Hematopoietic multipotent progenitor cell treated with erythropoietin and hydrocortisone succinate and interleukin-3 and kit ligand, for 4 days (in vitro differentiated cells): ENCODE measurements at regions not wholly inside any gene's neighbourhood (a gene's known extent, or its start where the extent isn't known, plus 50 kb on each side); places are given as distances from the start of the nearest gene placed in this dataset.

ENCODE experiments used
- DNase-seq: peaks from one replicate; pipeline ENCODE4 v3.0.0-alpha.2; 2015

DNA sequence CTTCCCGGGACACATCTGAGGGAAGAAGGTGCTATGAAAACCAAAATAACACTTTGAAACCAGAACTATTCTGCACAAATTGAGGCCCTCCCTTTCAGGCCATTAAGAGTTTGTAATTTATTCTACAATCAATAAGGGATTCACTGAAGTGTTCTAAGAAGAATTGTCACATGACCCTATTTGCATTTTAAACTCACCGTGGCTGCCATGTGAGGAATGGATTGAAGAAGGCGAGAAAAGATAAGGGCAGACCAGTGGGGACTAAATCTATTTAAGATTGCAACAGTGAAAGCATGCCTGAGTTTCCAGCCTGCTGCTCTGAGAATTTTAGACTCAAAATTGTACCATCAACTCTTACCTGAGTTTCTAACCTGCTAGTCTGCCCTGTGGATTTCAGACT, 408.8 kb upstream of the SALL1 start:
- DNase-seq, result no peak

DNA sequence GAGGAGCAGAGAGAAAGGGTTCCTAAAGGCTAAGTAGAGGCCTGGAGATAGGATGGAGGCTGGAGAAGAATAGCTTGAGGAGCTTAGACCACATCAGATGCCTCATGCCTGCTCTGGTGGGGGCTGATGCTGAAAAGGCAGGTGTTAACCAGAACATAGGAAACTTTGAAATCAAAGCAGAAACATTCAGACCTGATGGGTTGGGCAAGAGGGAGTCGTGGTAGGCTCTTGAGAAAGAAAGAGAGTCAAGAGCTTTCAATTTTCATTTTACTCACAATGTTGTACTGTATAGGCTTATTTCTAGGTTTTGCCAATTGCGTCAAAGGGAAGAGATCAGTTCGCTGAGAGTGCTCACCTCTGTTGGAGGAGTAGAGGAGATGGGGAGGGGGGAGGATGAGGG, 406.6 kb upstream of the SALL1 start:
- no peak for DNase-seq

DNA sequence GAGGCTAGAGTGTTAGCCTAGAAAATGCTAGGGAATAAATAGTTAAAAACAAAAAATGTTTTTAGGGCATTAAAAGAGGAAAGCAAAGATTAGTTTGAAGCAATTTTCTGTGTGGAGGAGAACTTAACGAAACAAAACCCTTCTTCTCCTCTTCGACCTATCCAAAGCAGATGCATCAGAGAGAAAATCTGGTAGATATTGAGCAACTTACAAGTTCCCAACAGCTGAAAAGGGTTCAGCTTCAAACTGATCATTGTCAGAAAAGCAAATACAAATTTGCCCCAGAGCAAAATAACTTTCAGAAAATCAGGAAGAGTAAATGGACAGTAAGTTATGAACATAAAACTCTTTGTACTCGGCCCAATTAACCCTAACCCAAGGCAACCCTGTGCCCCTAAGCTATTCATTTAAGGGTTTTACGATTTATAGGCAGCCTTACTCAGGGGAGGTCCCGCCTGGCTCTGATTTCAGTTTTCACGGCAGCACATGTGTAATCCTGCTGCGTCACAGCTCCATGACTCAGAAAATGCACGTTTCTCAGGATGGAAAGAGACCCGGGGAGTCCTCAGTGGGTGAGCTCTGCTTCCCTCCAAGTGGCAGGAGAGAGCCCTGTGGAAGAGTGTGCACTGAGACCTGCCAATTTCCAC, 405.7 kb upstream of the SALL1 start:
- DNase-seq, result no peak

DNA sequence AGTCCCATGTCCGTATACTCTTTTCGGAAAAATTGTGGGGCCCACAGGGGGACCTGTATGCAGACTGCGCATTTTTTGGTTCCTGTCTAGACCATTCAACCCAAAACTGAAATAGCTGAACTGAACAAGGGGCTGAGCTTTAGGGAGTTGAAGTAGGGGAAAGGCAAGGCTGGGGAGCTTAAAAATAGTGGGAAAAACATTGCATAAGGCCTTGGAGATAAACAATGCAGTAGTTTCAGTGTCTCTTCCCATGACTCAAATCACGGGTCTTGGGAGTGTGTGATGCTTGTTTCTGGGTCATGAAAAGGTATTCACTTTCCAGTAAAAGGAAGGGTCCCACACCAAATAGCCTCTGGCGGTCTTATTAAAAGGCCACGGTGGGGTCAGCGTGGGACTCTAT, 402.8 kb upstream of the SALL1 start:
- DNase-seq, result no peak

DNA sequence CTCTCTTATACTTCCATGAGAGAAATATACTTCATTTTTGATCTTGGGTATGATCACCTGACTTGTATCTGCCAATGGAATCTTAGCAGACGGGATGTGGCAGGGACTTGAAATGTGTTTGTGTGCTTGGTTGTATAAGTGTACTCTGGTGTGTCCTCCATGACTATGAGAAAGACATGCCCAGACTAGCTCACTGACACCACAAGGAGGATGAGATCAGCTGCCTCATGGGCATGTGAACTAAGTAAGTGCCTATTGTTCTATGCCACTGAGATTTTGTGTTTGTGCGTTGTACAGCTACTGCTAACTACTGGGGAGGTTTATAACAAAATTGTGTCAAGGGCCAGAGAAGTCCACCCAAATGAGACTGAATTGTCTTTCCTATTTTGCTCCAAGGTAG, 402.2 kb upstream of the SALL1 start:
- no peak for DNase-seq

DNA sequence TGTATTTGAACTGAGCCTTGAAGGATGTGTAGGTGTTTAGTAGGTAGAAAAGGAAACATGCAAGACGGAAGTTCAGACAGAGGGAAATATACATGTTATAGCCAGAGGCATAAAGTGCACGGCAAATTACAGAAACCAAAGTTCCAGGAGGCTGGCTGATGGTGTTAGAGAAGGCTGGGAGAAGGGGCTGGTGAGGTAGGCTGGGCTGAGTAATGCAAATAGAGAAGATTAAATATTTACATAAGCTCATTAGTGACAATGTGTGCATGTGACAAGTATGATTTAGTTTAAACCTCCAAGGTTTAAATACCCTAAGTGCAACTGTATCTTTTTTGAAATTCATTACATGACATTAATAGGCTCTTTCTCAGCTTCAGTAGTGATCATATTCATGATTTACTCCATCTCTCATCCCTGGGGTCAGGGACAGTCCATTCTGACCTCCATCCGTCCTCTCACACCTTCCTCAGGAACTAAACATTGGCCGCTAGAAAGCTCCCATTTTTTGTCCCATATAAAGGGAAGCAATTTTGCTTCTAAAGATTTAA, 399.8 kb upstream of the SALL1 start:
- no peak for DNase-seq

DNA sequence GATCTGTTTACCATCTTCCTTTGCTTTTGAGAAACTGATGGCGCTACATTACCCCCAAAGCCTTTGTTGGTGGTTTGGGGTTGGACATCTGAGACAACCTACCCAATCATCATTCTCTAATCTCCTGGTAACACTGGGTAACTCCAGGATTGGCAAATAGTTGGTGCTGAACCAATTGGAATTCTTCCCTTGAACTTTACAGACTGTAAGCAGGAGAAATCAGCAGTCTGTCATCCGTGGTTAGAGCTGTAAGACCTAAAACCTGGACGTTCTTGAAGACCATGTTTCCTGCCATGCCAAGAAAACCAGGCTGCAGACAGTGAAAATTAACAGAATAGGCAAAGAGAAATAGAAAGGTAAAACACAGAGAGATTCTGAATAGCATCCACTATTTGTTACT, 398.8 kb upstream of the SALL1 start:
- no peak for DNase-seq

DNA sequence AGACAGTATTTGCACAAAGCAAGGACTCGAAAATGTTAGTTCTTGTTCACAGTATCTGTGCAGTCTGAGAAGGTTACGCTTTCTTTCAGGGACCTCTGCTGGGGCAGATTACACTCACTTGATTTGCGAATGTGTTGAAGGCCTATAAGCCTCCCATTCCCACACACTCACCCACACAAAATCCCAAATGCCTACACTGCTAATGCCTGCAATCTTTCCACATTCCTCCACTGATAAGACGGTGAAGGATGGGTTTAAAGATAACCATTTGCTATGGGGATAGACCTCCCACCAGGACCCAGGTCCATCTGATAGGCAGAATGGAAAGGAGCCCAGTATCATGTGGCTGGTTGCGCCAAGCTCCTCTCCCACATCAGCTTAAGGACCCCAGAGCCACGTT, 394.9 kb upstream of the SALL1 start:
- no peak for DNase-seq

DNA sequence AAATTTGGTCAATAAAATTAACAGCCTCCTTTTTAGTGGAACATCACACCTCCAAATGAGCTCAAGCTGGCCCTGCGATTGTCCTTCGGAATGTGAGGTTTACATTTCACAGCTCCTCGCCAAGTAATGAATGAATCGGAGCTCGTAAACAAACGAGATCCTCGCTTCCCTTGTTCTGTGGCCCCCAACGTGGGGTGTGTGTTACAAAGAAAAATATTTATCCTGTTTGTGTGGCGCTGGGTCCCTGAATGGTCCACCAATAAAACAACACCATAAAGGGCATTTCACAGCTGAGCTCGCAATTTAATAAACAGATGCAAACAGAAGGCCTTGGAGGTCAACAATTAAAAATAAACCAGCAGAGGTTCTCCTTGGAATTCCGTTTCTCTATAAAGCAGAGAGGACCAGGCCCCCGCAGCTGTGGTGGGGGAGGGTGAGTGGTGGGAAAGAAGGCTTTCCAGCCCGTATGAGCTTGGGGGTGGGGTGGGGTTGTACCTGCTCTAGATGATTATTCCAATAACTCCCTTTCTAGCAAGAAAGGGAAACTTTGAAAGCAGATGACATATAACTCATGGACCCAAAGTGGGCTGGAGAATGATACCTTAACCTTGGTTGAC, 393.9 kb upstream of the SALL1 start:
- DNase-seq, result no peak

DNA sequence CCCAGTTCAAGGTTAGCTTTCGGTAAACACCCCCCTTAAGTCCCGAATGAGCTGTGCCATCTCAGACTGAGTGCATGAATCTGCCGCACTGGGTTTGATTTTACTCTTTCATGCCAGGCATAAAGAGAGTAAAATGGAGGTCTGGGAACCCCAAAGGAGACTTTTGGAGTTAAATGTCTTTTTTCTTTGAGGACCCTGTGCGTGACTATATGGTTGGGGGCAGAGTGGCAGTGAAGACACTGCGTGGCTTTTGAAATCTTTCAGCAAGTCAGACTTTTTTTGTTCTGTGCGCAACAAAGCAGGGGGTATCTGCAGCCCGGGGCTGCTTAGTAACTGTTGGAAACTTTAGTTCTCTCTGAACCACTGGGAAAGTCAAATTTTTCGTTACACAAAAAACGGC, 392.9 kb upstream of the SALL1 start:
- DNase-seq, result no peak

DNA sequence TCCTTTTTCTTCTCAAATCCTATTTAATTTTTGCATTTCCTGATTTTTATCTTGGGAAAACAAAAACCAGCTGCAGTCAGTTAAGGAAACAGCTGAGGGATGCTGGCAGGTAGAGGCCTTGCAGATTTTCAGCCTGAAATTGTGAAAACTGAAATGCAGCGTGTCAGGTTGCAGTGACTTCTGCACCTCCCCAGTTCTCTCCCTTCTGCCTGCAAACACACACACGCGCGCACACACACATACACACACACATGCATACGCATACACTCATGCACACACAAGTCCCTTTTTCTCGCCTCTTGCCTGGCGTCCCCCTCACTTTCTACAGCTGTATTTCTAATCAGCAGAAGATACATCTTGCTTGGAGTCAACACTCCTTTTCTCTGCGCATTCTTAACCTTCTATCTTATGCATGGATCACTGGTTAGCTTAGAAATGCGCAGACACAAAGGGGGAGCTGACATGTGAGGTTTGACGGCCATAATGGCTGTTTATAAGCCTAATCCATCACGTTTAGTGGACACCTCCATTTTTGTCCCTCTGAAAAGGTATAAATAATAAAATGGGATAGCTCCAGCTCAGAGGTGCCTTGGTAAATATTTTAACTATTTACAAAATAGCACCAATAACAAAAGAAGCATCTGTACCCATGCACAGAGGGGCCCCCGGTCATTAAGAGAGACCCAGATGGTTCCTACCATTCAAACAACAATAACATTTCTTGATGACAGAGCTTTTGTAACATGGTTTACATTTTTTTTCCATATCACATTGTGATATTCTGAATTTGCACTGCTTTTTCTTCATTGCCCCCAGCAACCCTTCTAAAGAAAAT, 392.1 kb upstream of the SALL1 start:
- no peak for DNase-seq

DNA sequence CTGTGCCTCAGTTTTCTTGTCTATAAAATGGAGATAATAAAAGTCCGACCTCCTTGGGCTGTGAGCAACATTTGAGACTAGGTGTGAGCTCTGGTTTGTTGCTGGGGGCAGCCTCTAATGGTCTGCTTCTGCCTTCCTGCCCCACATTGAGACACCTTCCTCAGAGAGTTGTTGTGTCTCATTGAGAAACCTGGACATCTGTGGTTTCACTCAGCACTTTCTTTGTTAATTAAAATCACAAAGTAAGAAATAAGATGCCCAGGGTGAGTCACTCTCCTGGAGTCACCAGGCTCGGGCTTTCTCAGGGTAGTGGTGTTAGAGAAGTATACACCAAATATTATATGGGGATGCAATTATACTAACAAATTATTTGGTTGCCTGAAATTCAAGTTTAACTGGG, 389.2 kb upstream of the SALL1 start:
- DNase-seq, result no peak

DNA sequence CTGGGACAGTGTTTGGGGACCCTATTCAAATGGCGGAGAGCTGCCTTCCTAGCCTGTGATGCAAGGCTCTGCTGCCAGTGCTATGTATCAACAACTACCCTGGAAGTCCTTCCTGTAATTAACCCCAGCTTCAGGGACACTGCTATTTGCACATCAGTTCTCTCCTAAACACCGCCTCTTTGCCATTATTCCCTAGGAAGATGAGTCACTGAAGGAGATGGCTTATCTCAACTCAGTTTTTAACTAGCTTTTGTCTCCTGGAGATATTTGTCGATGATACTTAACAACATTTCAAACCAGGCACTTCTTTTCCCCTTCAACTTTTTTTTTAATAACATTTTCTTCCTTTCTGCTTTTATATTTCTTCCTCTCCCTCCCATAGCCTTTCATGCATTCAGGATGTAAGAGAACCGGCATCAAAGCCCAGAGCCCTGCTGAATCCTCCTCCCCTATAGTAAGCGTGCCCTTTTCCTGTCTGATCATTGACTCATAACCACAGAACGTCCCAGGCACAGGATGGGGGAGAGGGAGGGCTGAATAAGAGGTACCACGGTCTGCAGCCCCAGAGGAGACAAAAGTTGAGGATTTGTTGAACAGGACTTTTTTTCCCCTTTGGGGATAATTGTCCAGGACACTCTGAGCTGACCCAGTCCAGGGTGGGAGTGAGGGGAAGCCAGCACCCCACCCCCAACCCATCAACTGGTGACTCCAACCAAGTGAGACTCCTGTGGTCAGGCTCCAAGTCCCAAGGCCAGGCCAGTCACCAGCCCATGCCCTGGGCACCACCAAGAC, 387.8 kb upstream of the SALL1 start:
- DNase-seq, result peak; percentile 17

DNA sequence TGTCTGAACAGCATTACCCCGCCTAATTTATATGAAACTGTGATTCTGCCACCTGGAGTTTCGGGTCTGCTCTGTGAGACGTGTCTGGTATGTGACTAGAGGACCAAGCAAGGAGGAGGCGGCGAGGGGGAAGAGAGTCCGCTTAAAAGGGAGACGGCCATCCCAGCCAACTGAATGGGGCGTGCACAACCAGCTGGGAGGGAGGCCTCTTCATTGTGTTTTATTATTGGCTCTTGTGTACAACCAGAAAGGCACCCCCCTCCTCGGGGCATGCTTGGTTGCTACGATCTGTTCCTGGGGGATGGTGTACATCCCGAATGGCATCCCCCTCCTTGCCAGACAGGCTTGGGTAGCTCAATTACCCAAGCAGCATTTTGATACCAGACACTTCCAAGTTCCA, 384.5 kb upstream of the SALL1 start:
- no peak for DNase-seq

DNA sequence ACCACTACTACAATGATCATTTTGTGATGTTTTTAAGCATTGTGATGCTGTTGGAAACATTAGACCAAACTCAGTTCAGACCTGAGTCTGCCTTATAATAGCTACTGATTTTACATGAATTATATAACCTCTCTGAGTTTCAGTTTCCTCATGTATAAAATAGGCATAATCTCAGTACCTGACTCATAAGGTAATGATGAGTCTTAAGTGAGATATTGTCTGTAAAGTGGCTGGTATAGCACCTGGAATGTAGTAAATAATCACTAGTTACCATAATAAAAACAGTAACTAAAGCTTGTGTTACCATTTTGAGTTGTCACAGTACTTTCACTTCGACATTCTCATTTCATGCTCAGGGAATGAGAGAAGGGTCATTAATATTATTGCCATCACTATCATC, 381.5 kb upstream of the SALL1 start:
- DNase-seq, result no peak

DNA sequence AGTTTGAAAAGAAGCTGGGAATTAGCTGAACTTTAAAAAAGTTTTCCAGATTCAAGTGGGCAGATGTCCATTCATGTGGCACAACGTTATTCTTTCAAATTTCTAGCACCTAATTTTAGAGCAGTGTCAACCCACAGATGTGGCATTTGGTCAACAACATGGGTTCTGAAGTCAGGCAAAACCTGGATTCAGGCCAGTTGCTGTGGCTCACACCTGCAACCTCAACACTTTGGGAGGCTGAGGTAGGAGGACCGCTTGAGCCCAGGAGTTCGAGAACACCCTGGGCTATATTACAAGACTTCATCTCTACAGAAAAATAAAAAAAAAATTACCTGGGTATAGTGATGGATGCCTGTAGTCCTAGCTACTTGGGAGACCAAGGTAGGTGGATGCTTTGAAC, 380.2 kb upstream of the SALL1 start:
- no peak for DNase-seq

DNA sequence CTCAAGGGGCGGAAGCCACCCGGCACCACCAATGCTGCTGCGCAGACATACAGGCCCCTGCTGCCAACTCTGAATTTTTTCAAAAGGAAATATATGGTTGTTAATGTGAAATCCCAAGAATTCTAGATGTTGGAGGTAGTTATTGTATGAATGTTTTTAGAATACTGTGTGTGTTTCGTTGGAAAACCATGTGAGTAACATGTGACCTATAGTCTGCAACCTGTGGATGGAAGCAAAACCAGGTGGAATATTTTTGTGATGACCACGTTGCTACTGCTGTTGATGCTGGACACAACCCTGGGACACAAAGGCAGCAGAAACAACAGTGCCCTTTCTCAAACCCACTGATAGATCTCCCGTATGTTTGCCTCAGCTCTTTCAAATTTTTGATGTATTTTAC, 376.3 kb upstream of the SALL1 start:
- no peak for DNase-seq

DNA sequence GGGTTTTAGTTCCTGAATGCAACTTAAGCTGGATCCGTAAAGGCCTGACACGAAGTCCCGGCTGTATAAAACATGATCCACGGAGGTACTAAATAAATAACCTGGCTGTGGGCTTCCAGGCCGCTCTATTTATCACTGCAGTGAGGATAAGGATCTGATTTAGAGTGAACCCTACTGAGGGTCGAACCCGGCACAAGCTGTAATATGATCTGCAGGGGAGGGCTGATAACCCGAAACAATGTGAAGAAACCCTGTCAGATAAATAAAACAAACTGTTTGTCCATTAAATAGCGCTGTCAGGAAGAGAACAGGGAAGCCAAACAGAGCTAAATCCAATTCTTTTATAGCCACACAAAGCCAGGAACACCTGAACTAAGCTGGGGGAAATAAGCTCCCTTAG, 375.6 kb upstream of the SALL1 start:
- no peak for DNase-seq

DNA sequence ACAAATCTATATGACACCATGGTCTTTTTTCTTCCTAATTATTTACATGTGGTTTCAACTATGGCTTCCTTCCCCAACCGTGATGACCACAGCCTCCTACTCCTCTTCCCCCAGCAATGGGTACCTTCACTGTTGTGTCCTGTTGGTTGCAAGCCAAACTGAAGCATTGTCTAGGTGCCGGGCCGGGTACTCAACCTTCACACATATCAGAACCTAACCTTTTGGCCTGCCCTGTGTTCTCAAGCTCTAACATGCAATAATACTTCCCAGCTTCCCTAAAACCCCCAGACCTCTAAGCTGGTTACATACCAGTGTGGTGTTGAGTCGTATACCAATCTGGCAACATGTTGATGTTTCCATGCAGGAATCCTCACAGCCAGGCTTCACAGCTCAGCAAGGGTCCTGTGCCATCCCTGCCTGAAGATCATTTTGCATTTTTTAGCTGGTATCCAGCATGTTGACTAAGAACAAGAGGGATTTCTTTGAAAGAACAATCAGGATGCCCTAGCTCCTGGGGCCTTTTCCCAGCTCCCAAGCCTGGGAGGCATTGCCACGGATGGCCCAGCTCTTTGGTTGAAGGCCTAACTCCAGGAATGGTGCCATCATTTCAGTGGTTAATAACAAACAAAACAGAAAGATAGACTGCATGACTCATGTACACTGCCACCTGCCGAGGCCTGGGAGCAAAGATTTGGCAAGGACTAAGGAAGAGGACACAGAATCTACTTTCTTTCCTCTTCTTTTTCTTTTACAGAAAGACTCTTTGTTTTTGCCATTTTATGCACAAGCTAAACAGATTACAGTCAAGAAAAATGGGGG, 373.7 kb upstream of the SALL1 start:
- no peak for DNase-seq

DNA sequence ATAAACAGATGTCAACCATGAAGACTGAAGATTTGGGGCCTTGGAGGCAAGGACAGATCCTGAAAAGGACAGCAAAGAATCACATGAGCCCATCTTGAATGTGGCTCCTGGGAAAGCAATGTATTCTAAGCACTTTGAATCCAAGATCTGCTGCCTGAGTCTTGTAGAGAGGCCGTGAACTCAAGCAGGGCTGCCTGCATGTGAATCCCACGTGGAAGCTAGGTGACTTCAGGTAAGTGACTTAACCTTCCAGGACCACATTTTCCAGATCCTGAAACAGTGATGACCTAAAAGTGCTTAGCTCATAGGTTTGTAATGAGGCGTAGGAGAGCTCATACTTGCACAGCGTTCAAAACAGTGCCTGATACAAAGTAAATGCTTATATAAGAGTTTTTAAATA, 373.0 kb upstream of the SALL1 start:
- DNase-seq, result no peak

DNA sequence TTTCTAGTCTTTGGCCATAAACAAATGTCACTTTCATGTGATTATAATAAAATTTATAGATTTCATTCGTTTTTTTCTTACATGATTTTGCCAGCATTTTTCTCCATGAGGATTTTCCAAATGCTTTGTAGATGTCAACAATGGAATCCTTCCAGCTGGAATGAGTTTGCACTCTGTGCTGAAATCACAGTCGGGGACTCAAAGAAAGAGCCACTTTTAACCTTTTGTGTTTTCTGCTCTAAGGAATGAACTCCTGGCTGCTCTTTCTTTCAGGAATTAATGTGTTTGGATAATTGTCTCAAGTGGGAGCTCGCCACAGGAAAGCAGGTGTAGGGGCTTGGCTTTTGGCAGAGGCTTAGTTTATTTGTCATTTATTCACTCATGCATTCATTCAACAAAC, 372.3 kb upstream of the SALL1 start:
- no peak for DNase-seq

DNA sequence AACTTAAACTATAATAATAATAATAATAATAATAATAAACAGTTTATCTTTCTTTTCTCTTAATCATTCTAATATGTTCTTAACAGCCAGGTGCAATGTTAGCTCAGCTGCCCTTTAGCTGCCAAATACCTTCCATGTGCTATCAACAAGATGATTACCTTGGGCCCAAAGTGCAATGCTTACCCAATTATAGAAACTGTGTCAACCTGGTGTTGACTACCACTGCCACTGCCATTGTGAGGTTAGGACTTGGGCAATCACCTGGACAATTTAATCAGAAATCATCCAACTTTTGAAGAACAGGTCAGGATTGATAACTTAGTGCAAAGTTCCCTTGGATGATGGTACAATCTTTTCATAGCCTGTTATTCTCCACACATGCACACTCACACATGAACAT, 371.8 kb upstream of the SALL1 start:
- no peak for DNase-seq
